CD8-positive, alpha-beta memory T cell (primary cell): ENCODE measurements at regions not wholly inside any gene's neighbourhood (a gene's known extent, or its start where the extent isn't known, plus 50 kb on each side); places are given as distances from the start of the nearest gene placed in this dataset.

Experiments
- CTCF ChIA-PET: fragments of 350-600 bp; sonication (Branson Sonifier 250); formaldehyde crosslinking; loops from one replicate; lab custom pipeline; 2021; ENCODE audit warnings: antibody characterized with exemption; lab: Charles Lee
- POLR2A ChIA-PET: fragments of 350-600 bp; sonication (Branson Sonifier 250); formaldehyde crosslinking; loops from one replicate; lab custom pipeline; 2021; ENCODE audit warnings: antibody characterized with exemption; lab: Charles Lee
- DNase-seq, 5 donors: peaks; one replicate each; pipeline versions ENCODE4 v3.0.0 to v3.0.0-alpha.2; 2020 to 2022; ENCODE audit warnings: mixed read lengths in 1 of 5
- H3K27ac ChIP-seq: one replicate; pipeline ENCODE4 v1.7.0; 2013; ENCODE audit warnings: low read depth, mild to moderate bottlenecking, low read length, moderate library complexity
- H3K27me3 ChIP-seq: 2 replicates; pipeline ENCODE4 v1.7.0; 2013; ENCODE audit warnings: low read length, mild to moderate bottlenecking; ENCODE audit not compliant: insufficient read depth, poor library complexity, severe bottlenecking
- H3K36me3 ChIP-seq: 2 replicates; pipeline ENCODE4 v1.7.0; 2013; ENCODE audit warnings: mild to moderate bottlenecking, low read length, moderate library complexity; ENCODE audit not compliant: insufficient read depth
- H3K4me1 ChIP-seq: 2 replicates; pipeline ENCODE4 v1.7.0; 2013; ENCODE audit warnings: mild to moderate bottlenecking, low read length, moderate library complexity; ENCODE audit not compliant: insufficient read depth
- H3K4me3 ChIP-seq: 2 replicates; pipeline ENCODE4 v1.7.0; 2013; ENCODE audit warnings: mild to moderate bottlenecking, low read length
- H3K9me3 ChIP-seq: 2 replicates; pipeline ENCODE4 v1.7.0; 2013; ENCODE audit warnings: mild to moderate bottlenecking, low read length
- H3K27ac Mint-ChIP-seq, 8 donors: one replicate each; pipeline ENCODE4 v1.8.0; 2020 to 2021; ENCODE audit warnings: mixed read lengths in 8 of 8, mild to moderate bottlenecking in 6 of 8, inconsistent platforms in 3 of 8, moderate library complexity in 3 of 8
- H3K27me3 Mint-ChIP-seq, 2 donors: one replicate each; pipeline ENCODE4 v1.8.0; 2020 to 2021; ENCODE audit warnings: mixed read lengths in 2 of 2, mild to moderate bottlenecking in 1 of 2, moderate library complexity in 1 of 2
- H3K36me3 Mint-ChIP-seq, 3 donors: one replicate each; pipeline ENCODE4 v1.8.0; 2020 to 2021; ENCODE audit warnings: mixed read lengths in 3 of 3, inconsistent platforms in 1 of 3, mild to moderate bottlenecking in 1 of 3
- H3K4me1 Mint-ChIP-seq, 3 donors: one replicate each; pipeline ENCODE4 v1.8.0; 2020 to 2021; ENCODE audit warnings: mixed read lengths in 3 of 3, inconsistent platforms in 1 of 3, mild to moderate bottlenecking in 1 of 3
- H3K4me3 Mint-ChIP-seq, 7 donors: one replicate each; pipeline ENCODE4 v1.8.0; 2020 to 2021; ENCODE audit warnings: mixed read lengths in 7 of 7, mild to moderate bottlenecking in 6 of 7, moderate library complexity in 4 of 7, inconsistent platforms in 2 of 7
- H3K9me3 Mint-ChIP-seq, 5 donors: one replicate each; pipeline ENCODE4 v1.8.0; 2020 to 2022; ENCODE audit warnings: mixed read lengths in 5 of 5, mild to moderate bottlenecking in 3 of 5, moderate library complexity in 2 of 5, inconsistent platforms in 1 of 5

- no peak overlapping the region for H3K4me3 ChIP-seq
- ChIA-PET POLR2A (no interaction called here), CTCF (no interaction called here)
- Mint-ChIP-seq H3K27ac (no peak overlapping the region), H3K9me3 (peaks cover 0 to 5% (median 0%) of the 10 kb centered on the region in 5 donors), H3K4me3 (no peak overlapping the region), H3K4me1 (peaks cover 0 to 8% (median 0%) of the 10 kb centered on the region in 3 donors), H3K36me3 (no peaks in the 10 kb centered on the region), H3K27me3 (peaks cover 0 to 3% of the 10 kb centered on the region in 2 donors)
- no peaks in the 10 kb centered on the region for H3K4me1 ChIP-seq
- H3K27ac ChIP-seq, result no peak overlapping the region
- H3K9me3 ChIP-seq, result no peaks in the 10 kb centered on the region
- H3K27me3 ChIP-seq, result no peaks in the 10 kb centered on the region
- DNase-seq, result no peak
- H3K36me3 ChIP-seq, result no peaks in the 10 kb centered on the region
Measured at GRCh38 chr2:152944099-152944498, 225.7 kb downstream of the ARL6IP6 start.

- Mint-ChIP-seq H3K4me3 (no peak overlapping the region), H3K4me1 (peaks cover 0 to 8% (median 0%) of the 10 kb centered on the region in 3 donors), H3K9me3 (peaks cover 3 to 11% (median 6%) of the 10 kb centered on the region in 5 donors), H3K36me3 (no peaks in the 10 kb centered on the region), H3K27me3 (peaks cover 2 to 3% of the 10 kb centered on the region in 2 donors), H3K27ac (no peak overlapping the region)
- H3K27ac ChIP-seq, result no peak overlapping the region
- no peak overlapping the region for H3K4me3 ChIP-seq
- no peaks in the 10 kb centered on the region for H3K27me3 ChIP-seq
- H3K4me1 ChIP-seq, result no peaks in the 10 kb centered on the region
- DNase-seq, result no peak
- POLR2A ChIA-PET, result no interaction called here
- CTCF ChIA-PET, result no interaction called here
- H3K36me3 ChIP-seq, result no peaks in the 10 kb centered on the region
- no peaks in the 10 kb centered on the region for H3K9me3 ChIP-seq
Measured at GRCh38 chr2:152942940-152943440, 224.6 kb downstream of the ARL6IP6 start.

DNA sequence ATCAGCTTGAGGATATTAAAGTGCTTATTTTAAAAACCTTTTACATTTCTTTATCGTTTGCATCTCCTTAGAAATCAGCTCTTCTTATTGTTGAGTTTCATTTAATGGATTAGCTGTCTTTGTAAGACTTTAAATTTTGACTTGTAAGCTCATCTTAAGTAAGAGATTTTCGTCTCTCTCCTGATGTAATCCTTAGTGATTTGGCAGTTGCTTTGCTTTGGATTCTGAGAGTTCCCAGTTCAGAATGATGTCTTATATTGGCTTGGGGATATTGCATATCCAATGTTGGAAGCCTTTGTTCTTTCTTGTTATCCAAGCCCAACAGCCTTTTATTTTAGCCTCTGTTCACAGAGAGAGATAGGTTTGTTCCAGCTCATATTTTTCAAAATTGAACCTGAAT lies 212.1 kb downstream of the ARL6IP6 start:
- H3K27me3 Mint-ChIP-seq, result no peaks in the 10 kb centered on the region
- Histone ChIP-seq H3K36me3 (no peaks in the 10 kb centered on the region), H3K9me3 (no peaks in the 10 kb centered on the region), H3K4me1 (no peaks in the 10 kb centered on the region), H3K27ac (no peak overlapping the region), H3K27me3 (no peaks in the 10 kb centered on the region), H3K4me3 (no peak overlapping the region)
- peaks cover 0 to 3% (median 0%) of the 10 kb centered on the region in 5 donors for H3K9me3 Mint-ChIP-seq
- H3K27ac Mint-ChIP-seq, result no peak overlapping the region
- no peaks in the 10 kb centered on the region for H3K4me1 Mint-ChIP-seq
- ChIA-PET CTCF (interaction anchor here (0.6 kb wide), 1 partner anchor 64 kb away, joined by 3 read pairs; no protein-coding TSS in a partner anchor), POLR2A (no interaction called here)
- DNase-seq, result no peak
- no peaks in the 10 kb centered on the region for H3K36me3 Mint-ChIP-seq
- no peak overlapping the region for H3K4me3 Mint-ChIP-seq

DNA sequence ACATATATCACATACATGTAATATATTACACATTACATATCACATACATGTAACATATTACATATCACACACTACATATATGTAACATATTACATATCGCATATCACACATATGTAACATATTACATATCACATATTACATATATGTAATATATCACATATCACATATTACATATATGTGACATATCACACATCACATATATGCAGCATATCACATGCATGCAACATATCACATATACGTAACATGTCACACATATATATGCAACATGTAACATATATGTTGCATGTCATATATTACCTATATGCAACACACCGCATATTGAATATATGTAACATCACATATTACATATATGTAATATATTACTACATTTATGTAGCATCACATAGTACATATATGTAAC lies 211.2 kb downstream of the ARL6IP6 start:
- Histone ChIP-seq H3K9me3 (no peaks in the 10 kb centered on the region), H3K4me1 (no peaks in the 10 kb centered on the region), H3K4me3 (no peak overlapping the region), H3K27me3 (no peaks in the 10 kb centered on the region), H3K27ac (no peak overlapping the region), H3K36me3 (no peaks in the 10 kb centered on the region)
- DNase-seq, result no peak
- Mint-ChIP-seq H3K27me3 (no peaks in the 10 kb centered on the region), H3K36me3 (no peaks in the 10 kb centered on the region), H3K4me3 (no peak overlapping the region), H3K9me3 (peaks cover 0 to 3% (median 0%) of the 10 kb centered on the region in 5 donors), H3K4me1 (no peaks in the 10 kb centered on the region), H3K27ac (no peak overlapping the region)
- ChIA-PET CTCF (no interaction called here), POLR2A (no interaction called here)

DNA sequence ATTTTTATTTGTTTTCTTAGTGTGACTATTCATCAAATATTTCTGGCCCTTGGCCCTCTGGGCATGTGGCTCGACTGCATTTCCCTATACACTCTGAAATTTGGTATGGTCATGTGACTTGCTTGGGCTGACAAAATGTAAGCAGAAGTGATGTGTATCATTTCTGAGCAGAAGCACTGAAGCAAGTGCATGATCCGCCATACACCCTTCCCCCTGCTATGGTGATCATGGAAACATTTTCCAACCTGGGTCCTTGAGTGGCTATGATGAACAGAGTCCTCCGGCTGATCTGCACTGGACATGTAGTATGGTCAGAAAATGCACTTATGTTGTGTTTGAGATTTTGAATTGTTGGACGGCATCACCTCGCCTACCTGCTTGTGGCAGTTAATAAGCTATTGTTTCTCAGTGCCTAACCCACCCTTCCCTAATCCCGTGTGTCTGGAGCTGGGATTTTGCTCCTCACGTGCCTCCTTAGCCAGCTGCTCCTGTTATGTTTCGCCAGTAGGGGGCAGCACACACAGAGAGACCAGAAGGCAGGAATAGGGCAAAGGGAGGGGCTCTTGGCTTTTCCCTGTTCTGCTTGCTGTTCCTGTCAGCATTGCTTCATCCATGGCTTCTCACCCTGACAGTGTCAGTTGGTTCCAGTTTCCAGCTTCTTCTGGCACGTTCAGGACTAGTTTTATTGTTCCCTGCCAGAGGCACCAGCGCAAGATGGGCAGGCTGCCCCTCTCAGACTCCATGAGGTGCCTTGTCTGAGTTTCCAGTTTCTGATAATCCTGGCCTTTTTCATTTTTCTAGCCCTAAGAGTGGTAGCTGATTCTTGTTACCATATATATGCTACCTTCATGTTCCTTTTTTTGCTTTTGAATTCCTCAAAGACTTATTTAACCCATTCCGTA lies 207.4 kb downstream of the ARL6IP6 start:
- no peak overlapping the region for H3K4me3 ChIP-seq
- no peaks in the 10 kb centered on the region for H3K4me1 ChIP-seq
- no peaks in the 10 kb centered on the region for H3K27me3 ChIP-seq
- H3K27ac ChIP-seq, result no peak overlapping the region
- CTCF ChIA-PET, result no interaction called here
- H3K9me3 ChIP-seq, result no peaks in the 10 kb centered on the region
- Mint-ChIP-seq H3K27ac (no peak overlapping the region), H3K36me3 (no peaks in the 10 kb centered on the region), H3K27me3 (peaks cover 0 to 2% of the 10 kb centered on the region in 2 donors), H3K9me3 (peaks cover 0 to 2% (median 0%) of the 10 kb centered on the region in 5 donors), H3K4me3 (no peak overlapping the region), H3K4me1 (no peaks in the 10 kb centered on the region)
- H3K36me3 ChIP-seq, result no peaks in the 10 kb centered on the region
- DNase-seq, result peak in 2 of 5 donors; percentile 1 to 44
- POLR2A ChIA-PET, result no interaction called here

GRCh38 chr2:152924722-152925121 lies 206.3 kb downstream of the ARL6IP6 start:
- CTCF ChIA-PET, result no interaction called here
- Mint-ChIP-seq H3K4me1 (no peaks in the 10 kb centered on the region), H3K27ac (no peak overlapping the region), H3K27me3 (peaks cover 0 to 2% of the 10 kb centered on the region in 2 donors), H3K4me3 (no peak overlapping the region), H3K9me3 (peaks cover 0 to 4% (median 0%) of the 10 kb centered on the region in 5 donors), H3K36me3 (no peaks in the 10 kb centered on the region)
- DNase-seq, result no peak
- Histone ChIP-seq H3K27me3 (no peaks in the 10 kb centered on the region), H3K9me3 (no peaks in the 10 kb centered on the region), H3K4me3 (no peak overlapping the region), H3K4me1 (no peaks in the 10 kb centered on the region), H3K36me3 (no peaks in the 10 kb centered on the region), H3K27ac (no peak overlapping the region)
- POLR2A ChIA-PET, result no interaction called here

GRCh38 chr2:152924219-152924618 lies 205.8 kb downstream of the ARL6IP6 start:
- H3K36me3 ChIP-seq, result no peaks in the 10 kb centered on the region
- H3K27ac ChIP-seq, result no peak overlapping the region
- H3K4me1 ChIP-seq, result no peaks in the 10 kb centered on the region
- CTCF ChIA-PET, result no interaction called here
- Mint-ChIP-seq H3K4me3 (no peak overlapping the region), H3K27ac (no peak overlapping the region), H3K4me1 (no peaks in the 10 kb centered on the region), H3K27me3 (peaks cover 0 to 2% of the 10 kb centered on the region in 2 donors), H3K36me3 (no peaks in the 10 kb centered on the region), H3K9me3 (peaks cover 0 to 4% (median 0%) of the 10 kb centered on the region in 5 donors)
- H3K9me3 ChIP-seq, result no peaks in the 10 kb centered on the region
- POLR2A ChIA-PET, result no interaction called here
- no peak overlapping the region for H3K4me3 ChIP-seq
- H3K27me3 ChIP-seq, result no peaks in the 10 kb centered on the region
- DNase-seq, result no peak

DNA sequence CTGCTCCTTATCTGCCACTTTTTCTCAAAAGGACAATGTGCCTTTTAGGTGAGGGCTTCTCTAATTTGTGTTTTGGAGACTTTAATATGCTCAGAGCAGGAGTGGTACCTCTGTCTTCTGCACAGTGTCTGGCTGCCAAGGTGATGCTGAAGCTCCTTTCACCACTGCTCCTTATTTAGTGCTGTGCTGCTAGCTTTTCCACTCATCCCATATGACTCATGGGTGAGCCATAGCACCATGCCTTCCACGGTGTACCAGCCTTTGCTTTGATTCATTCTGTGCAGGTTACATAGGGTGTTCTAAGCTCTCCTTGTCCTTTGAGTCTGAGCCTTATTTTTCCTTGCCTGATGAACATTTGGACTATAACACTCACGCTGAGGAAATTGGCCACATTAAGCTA lies 202.4 kb downstream of the ARL6IP6 start:
- no peaks in the 10 kb centered on the region for H3K9me3 ChIP-seq
- Mint-ChIP-seq H3K9me3 (peaks cover 0 to 4% (median 1%) of the 10 kb centered on the region in 5 donors), H3K27ac (no peak overlapping the region), H3K4me3 (no peak overlapping the region), H3K27me3 (peaks cover 0 to 3% of the 10 kb centered on the region in 2 donors), H3K36me3 (no peaks in the 10 kb centered on the region), H3K4me1 (no peaks in the 10 kb centered on the region)
- H3K27ac ChIP-seq, result no peak overlapping the region
- no peaks in the 10 kb centered on the region for H3K36me3 ChIP-seq
- H3K27me3 ChIP-seq, result no peaks in the 10 kb centered on the region
- no peaks in the 10 kb centered on the region for H3K4me1 ChIP-seq
- H3K4me3 ChIP-seq, result no peak overlapping the region
- ChIA-PET POLR2A (no interaction called here), CTCF (no interaction called here)
- no peak for DNase-seq
